Lung (tissue), 11 donors: ENCODE measurements at regions not wholly inside any gene's neighbourhood (a gene's known extent, or its start where the extent isn't known, plus 50 kb on each side); places are given as distances from the start of the nearest gene placed in this dataset.

Experiments used
- ATAC-seq: fragments of 200-7000 bp; cut with Tn5 transposase; one replicate; pipeline ENCODE4 v1.9.1; 2020; ENCODE audit warnings: moderate number of reproducible peaks; ENCODE audit not compliant: insufficient read depth, low FRiP score
- DNase-seq, 3 donors: peaks; one replicate each; pipeline ENCODE4 v3.0.0-alpha.2; 2013 to 2017
- H3K27ac ChIP-seq, 2 donors: one replicate each; pipeline ENCODE4 v1.5.1; 2013; ENCODE audit warnings: mild to moderate bottlenecking in 2 of 2, moderate library complexity in 2 of 2, control low read depth in 1 of 2, inconsistent platforms in 1 of 2, low read depth in 1 of 2, low read length in 1 of 2
- H3K27me3 ChIP-seq, 3 donors: one replicate each; pipeline ENCODE4 v1.5.1; 2013; ENCODE audit warnings: low read length in 2 of 3; ENCODE audit not compliant: control insufficient read depth in 3 of 3, insufficient read depth in 3 of 3
- H3K36me3 ChIP-seq, 4 donors: one replicate each; pipeline ENCODE4 v1.5.1; 2013; ENCODE audit warnings: low read length in 4 of 4, mild to moderate bottlenecking in 1 of 4, moderate library complexity in 1 of 4; ENCODE audit not compliant: control insufficient read depth in 4 of 4, insufficient read depth in 4 of 4
- H3K4me1 ChIP-seq, 5 donors: one replicate each; pipeline ENCODE4 v1.5.1; 2013; ENCODE audit warnings: low read length in 5 of 5, mild to moderate bottlenecking in 2 of 5, moderate library complexity in 1 of 5; ENCODE audit not compliant: control insufficient read depth in 5 of 5, insufficient read depth in 5 of 5
- H3K4me3 ChIP-seq: one replicate; pipeline ENCODE4 v1.5.1; 2013; ENCODE audit warnings: mild to moderate bottlenecking, control low read depth, moderate library complexity
- H3K9ac ChIP-seq, 2 donors: one replicate each; pipeline ENCODE4 v1.5.1; 2013; ENCODE audit warnings: low read length in 2 of 2, control low read depth in 1 of 2; ENCODE audit not compliant: insufficient read depth in 1 of 2
- H3K9me3 ChIP-seq, 4 donors: one replicate each; pipeline ENCODE4 v1.5.1; 2013; ENCODE audit warnings: low read length in 3 of 4, mild to moderate bottlenecking in 1 of 4, moderate library complexity in 1 of 4; ENCODE audit not compliant: control insufficient read depth in 4 of 4, insufficient read depth in 3 of 4
- CTCF ChIP-seq: IDR thresholded peaks from 2 replicates; pipeline ENCODE4 v1.5.1; 2012; ENCODE audit warnings: mild to moderate bottlenecking; ENCODE audit errors: control extremely low read depth, extremely low read depth
- WGBS, 2 donors: extraction: QIAGEN DNeasy Blood & Tissue Kit; methylation state at CpG; one replicate each; pipeline ENCODE4 v1.1.7; 2013; 5-methylcytosine and 5-hydroxymethylcytosine counted together
- donor health status: control.
- donor health status: control.
- donor health status: Bipolar disorder and iron deficiency.
- donor health status: healthy.
- donor health status: DM: yes; HTN: yes; CAD: no.

GRCh38 chr2:19843992-19844515, 57.7 kb downstream of the TTC32 start:
- Histone ChIP-seq H3K9me3 (no peaks in the 10 kb centered on the region), H3K9ac (no peak overlapping the region), H3K4me3 (no peak overlapping the region), H3K27me3 (no peaks in the 10 kb centered on the region), H3K4me1 (no peaks in the 10 kb centered on the region), H3K36me3 (no peaks in the 10 kb centered on the region), H3K27ac (no peak overlapping the region)
- DNase-seq = no peak
- no peak for TF ChIP-seq CTCF
- 88 to 97% methylated on average over 2 of the region's 2 CpGs for WGBS, 2 donors
- ATAC-seq = no peak

- no peak for ATAC-seq
- Histone ChIP-seq H3K36me3 (no peaks in the 10 kb centered on the region), H3K27ac (no peak overlapping the region), H3K4me1 (no peaks in the 10 kb centered on the region), H3K9ac (no peak overlapping the region), H3K9me3 (no peaks in the 10 kb centered on the region), H3K27me3 (no peaks in the 10 kb centered on the region), H3K4me3 (no peak overlapping the region)
- TF ChIP-seq CTCF = no peak
- 90% methylated on average over 9 of the region's 9 CpGs for WGBS, 2 donors
- no peak for DNase-seq
Observed at GRCh38 chr2:19841918-19842693, 59.7 kb downstream of the TTC32 start.

GRCh38 chr2:19839438-19839837, 62.3 kb downstream of the TTC32 start:
- no peak for ATAC-seq
- H3K4me3 ChIP-seq = no peak overlapping the region
- no peak for TF ChIP-seq CTCF
- H3K27ac ChIP-seq = no peak overlapping the region
- H3K9ac ChIP-seq = no peak overlapping the region
- H3K4me1 ChIP-seq = no peaks in the 10 kb centered on the region
- 84 to 85% methylated on average over 8 of the region's 8 CpGs for WGBS, 2 donors
- DNase-seq = no peak
- no peaks in the 10 kb centered on the region for H3K9me3 ChIP-seq
- H3K27me3 ChIP-seq = no peaks in the 10 kb centered on the region
- no peaks in the 10 kb centered on the region for H3K36me3 ChIP-seq
